ENCODE measurements at regions not wholly inside any gene's neighbourhood (a gene's known extent, or its start where the extent isn't known, plus 50 kb on each side); places are given as distances from the start of the nearest gene placed in this dataset.
A peak's percentile ranks its signal among the peaks of the same experiment; 100 is the strongest.

DNA sequence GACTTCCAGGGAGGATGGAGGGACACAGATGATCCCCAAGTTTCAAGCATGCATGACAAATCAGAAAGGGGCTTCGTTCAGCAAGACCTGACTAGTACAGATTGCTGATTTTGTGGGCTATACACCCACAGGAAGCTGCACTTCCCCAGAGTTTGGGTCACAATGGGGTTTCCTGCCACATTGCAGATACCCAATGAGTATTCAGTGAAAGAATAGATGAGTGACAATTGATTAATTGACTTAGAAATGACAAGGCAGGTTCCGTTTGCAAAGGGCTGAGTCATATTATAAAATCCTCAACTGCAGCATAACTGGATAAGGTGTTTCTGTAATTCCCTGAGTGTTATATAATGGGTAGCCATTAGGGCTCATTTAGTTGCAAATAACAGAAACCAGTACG is 146.6 kb upstream of the TBL1X start:
- DNase-seq: peak; percentile 20 to 21

DNA sequence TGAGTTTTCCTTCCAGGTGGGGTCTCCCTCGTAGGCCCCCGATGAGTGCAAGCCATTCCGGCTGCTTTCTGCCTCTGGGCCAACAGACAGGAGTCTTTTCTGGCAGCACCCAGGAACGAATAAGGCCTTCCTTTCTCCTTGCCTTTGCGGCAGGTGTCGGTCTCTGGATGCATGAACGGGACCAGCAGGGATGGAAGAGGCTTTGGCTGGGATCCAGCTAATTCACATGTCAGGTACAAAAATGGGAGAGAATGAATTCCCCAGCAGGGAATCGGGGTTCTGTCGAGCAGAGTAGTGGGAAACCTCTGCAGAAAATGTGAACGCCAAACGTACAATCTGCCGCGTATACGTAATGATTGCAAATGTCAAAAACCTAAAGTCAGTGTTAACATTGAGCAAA is 146.1 kb upstream of the TBL1X start:
- no peak for DNase-seq

DNA sequence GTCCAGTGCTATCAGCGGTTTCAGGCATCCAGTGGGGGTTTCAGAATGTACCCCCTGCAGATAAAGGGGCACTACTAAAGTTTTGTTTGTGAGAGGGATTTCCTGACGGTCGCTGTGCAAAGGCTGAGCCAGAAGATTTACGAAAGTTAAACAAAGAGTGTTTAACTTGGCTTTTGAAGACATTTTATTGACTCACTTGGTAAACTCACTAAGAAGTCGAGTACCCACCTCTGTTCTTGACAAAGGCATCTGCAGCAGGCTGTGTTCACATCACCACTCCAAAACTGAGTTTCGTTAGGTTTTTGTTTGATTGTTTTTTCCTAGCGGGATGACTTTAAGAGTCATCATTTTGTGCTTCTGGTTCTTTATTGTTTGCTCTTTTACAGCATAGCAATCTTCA is 143.9 kb upstream of the TBL1X start:
- no peak for DNase-seq

DNA sequence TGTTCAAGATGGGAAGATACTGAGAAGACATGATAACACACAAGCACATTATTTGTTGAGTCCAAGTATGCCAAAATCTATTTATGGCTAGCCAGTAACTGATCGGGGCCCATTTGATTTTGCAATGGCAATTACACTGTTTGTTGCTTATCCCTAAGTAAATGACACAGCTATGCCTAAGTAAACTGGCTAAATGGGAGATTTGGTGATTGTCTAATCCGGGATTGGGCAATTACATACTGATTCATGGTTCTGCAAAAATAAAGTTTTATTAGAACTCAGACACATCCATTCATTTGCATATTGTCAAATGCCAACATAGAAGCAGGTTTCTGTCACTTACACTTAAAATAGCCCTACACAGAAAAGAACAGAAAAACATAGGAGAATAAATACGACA is 140.2 kb upstream of the TBL1X start:
- no peak for DNase-seq

DNA sequence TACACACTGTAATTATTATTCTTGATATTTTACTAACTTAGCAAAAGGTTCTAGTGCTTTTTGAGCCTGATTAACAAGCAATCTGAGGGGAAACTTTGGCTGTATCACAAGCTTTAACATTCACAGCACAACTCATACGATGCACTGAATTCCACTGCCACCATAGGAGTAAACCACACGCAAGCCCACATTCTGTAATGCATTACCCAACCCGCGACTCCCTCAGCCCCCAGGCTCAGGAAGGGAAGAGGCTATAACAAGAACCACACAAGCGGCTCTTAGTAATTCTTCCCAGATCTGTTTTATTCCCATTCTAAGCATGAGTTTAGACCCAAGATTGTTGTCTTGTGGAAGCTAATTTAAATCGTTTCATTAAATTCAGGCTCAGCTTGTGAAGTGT is 138.5 kb upstream of the TBL1X start:
- no peak for DNase-seq

DNA sequence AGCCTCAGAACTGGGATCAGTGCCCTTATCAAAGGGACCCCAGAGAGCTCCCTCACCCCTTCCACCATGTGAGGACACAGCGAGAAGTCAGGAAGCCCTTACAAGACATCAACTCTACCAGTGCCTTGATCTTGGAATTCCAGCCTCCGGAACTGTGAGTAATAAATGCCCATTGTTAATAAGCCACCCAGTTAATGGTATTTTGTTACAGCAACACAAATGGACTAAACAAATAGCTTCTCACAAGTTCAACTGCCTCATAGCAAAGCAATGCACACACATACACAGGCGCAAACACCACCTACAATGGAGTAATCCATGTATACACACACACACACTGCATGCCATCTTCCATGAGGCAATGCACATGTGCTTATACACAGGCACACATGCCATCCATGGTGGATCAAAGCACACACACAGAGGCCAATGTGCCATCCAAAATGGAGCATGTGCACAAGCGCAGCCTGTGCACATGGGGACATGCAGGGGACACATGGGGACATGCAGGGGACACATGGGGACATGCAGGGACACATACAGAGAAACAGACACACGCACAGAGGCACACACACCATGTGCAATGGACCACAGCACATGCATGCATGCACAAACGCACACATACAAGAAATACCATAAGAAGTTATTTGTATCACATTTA is 137.6 kb upstream of the TBL1X start:
- DNase-seq: no peak

DNA sequence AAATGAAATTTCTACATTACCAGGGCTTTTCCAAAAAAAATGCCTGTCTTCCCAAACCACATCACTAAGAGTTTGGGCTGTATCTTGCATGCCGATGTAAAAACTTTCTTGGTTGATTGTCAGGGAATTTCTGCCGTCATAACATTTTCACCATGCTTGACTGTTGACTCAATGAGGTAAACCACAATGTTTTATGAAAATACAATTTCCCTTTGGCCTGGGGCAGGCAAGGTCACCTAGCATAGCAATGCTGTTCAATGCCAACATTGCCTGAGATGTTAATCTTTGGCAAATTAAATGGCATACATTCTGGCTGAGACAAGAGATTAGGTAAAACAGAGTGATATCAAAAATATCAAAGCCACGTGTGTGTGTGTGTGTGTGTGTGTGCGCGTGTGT is 137.1 kb upstream of the TBL1X start:
- no peak for DNase-seq

DNA sequence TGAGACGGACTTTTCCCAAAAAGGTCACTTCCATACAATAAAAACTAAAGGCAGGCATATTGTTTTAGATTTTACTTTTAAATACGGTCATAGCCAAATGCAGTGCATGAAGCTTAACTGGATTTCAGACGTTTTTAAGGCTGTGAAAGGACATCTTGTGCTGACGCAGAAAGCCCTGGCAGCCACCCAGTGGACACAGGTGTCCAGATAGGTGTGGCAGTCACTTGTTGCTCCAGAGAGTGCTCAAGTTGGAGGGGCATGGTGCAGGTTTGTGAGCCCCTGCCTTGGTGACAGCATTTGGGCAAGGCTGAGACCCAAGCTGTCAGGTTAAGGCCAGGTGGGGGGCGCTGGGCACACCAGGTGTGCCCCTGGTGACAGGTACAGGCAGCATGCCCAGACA is 135.8 kb upstream of the TBL1X start:
- DNase-seq: no peak

DNA sequence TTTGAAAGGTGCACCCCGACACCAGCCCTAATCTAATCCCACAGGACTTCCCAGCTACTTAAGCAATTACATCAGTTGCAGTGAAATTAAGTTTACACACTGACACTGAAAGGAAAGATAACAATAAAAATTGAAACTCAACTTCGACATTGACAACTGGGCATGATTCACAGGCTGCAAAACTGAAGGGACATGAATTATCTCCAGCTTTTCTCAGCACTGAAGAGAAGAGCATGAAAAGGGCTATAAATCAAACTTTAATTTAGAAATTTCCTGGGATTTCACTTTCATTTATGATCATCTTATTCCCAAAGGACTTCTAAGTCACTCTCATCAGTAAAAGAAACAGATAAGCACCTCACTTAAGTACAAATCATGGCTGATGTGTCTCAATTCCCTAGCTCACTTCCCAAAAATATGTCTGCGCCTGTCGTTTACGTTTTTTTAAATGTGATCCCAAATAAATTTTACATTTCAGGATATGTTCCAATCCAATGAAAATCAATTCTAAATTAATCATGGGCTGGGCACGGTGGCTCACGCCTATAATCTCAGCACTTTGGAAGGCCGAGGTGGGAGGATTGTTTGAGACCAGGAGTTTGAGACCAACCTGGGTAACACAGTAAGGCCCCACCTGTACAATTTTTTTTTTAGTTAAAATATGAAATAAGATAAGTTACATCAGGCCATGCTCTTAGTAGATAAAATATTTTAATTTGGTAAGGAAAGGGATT is 134.4 kb upstream of the TBL1X start:
- DNase-seq: no peak

DNA sequence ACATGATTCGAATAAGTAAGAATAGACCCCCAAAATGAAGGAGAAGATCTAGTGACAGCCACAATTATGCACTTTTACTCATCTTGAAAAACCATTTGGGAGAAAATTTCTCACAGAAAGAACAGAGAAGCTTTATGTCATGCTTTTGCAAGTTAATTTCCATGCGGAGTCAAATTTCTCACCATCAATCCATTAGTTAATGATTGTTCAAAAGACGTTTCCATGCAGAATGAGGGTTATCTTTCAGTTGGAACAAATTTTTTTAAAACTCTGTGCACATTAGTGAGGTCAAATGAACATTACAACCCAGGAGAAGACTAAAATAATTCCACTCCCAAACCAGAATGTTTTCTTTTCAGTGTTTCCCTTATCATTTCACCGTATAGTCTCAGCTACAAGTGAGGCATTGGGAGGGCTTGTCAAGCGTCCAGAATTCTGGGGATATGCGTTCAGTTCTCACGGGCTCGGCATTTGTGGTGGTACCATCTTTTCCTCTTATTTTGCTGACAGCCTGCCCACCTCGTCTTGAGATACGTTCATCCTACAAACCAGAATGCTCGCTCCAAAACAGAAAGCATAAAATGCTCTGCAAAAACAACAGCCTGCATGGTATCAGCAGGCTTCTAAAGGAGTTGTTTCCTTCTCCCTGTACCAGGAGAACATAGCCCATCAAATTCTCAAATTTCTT is 130.8 kb upstream of the TBL1X start:
- DNase-seq: no peak

DNA sequence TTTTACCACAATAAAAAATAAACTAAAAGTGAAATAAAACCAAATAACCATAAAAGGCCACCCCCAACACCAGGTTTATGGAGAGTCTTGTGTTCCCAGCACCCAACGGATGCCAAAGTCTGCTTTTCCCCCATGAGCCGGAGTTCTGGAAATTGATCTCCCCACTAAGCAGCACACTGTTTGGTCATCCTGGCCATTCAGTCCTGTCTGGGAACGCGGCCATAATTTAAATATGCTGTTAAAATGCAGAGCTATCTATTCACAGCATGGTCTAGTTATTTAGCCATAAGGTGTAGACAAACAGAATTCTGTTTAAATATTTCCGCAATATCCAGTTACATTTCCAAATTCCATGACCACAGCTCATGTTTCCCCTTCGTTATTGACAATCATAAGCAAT is 129.6 kb upstream of the TBL1X start:
- DNase-seq: no peak

DNA sequence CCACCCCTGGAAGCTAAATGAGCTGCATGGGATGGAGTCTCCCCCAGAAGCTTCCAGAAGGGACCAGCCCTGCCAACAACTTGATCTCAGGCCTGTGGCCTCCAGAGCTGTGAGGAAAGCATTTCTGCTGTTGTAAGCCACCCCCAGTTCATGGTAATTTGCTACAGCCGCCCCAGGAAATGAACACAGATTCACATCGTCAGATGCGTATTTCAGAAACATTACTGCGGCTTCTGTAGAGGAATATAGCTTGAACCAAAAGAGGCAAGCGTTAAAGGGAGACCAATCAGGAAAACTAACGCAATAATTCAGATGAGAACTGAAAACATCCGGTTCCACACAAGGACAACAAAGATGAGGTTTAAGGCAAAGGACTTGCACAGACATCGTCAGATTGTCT is 128.4 kb upstream of the TBL1X start:
- DNase-seq: no peak

DNA sequence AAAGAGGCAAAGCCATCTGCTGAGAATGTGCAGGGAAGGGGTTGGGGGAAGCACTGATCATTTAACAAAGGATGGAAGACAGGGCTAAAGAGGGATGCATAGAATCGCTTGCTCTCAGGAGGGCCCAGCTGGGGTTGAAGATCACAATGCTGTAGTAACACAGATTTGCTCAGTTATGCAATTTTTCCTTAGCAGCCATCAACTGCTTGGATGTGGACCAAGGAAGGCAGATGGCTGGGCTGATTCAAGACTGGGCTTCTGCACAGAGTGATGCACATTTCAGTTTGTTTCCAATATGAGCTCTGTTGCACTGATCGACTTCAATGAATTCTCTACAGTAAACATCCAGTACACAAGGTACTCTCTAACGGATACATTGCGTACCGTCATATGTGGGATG is 127.8 kb upstream of the TBL1X start:
- no peak for DNase-seq

DNA sequence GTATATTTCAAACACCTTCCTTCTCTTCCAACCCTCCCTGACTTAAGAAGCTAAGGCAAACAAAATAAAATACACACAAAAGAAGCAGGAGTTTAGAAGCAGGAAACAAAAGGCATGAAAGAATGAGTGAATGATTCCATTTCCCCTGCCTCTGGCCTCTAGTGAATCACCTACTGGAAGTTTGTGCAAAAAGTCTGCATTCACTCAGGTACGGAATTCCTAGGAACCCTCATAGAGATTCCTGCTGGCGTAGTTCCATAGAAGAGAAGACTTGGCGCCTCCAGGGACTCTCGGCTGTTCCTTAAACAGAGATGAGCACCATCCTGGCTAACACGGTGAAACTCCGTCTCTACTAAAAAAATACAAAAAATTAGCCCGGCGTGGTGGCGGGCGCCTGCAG is 125.9 kb upstream of the TBL1X start:
- no peak for DNase-seq

DNA sequence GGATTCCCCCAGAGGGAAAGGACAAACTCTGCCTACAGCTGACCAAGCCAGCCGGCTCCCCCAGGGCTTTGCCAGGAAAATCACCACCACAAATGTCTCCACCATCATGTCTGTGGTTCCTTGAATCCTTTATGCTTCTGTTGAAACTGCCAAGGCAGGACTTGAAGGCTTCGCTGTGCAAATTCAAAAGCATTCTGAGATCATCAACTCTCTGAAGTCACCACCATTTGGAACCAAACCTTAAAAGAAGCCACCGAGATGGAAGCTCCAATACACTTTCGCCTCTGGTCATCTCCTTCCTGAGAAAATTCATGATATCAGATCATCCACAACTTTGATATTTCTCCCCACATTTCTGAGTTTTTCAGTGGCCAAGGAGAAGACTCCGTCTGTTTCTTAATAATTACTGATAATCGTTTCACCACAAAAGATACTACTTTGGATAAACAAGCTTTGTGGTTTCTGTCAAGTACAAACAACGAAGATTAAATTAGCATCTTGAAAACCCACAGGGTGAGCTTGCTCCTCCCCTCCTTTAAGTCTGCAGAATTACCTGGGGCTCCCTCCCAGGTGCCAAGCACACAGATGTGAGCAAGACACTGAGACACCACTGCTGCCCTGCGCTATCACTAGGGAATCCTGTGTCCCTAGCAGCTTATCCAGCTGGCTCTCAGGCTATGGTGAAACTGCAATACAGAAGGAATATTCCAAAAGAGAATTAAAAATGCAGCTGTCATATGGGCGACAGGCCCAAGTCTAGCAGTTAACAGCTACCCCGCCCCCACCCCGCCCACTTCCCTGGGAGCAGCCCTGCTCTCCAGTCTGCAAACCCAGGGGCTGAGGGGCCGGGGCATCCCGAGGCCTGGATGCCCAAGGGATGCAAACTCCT is 125.0 kb upstream of the TBL1X start:
- DNase-seq: peak; percentile 21 to 48

DNA sequence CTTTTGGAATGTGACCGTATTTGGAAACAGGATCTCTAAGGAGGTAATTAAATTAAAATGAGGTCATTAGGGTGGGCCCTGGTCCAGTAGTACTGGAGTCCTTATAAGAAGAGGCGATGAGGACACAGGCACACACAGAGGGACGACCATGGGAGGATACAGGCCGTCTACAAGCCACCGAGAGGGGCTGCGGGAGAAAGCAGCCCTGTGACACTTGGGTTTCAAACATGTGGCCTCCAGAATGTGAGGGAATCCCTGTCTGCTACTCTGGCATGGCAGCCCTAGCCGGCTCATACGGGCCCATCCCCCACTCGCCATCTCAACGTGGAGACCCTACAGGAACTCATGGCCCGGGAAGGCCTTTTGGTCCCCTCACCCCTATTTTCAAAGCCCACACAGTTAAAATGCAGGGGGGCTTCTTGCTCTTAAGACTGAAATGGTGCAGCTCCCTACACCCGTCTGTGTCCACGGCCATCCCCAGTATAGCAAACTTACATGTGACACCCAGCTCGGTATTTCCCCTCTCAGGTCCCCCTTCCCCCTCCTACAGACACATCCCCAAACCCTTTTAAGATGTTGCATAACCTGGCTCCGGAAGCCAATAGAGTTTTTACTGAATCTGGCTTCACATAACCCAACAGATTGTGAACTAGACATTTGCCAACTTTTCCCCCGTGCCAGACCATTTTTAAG is 124.1 kb upstream of the TBL1X start:
- peak; percentile 74 to 78 for DNase-seq

DNA sequence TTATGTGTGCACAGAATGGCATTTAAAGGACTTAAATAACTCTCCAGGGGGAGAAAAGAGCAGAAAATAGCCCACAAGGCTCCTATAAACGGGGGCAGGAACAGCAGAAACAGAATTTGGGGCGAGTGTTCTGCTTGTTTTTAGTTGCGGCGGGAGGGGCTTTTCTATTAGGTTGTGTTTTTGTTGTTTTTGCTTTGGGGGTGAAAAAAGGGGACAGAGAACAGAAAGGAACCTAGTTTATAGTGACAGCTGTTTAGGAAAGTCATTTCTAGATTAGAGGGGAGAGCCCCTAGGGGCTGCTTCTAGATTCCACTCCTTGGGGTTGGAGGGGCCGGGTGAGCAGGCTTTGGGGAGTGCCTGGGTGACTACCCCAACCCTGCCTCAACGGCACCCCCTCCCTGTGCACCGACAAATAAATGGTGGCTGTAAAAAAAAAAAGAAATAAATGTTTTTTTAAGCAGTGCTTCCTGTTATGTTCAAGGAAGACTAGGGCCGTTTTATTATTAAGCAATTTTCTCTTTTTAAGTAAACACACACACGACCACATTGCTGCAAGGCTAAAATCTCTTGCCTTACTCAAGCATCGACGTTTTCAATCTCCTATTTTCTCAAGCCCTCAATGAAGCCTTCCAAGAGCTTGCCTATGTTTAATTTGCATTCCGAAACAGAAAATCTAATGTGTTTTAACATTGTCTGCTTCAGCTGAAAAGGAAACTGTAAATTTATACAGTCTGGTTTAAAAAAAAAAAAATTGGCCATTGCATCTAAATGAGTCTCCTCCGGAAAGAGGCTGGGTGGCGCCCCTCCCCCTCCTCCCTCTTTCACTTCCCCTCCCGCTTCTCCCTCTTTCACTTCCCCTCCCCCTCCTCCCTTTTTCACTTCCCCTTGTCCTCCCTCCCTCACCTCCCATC is 123.3 kb upstream of the TBL1X start:
- peak; percentile 64 to 85 for DNase-seq

DNA sequence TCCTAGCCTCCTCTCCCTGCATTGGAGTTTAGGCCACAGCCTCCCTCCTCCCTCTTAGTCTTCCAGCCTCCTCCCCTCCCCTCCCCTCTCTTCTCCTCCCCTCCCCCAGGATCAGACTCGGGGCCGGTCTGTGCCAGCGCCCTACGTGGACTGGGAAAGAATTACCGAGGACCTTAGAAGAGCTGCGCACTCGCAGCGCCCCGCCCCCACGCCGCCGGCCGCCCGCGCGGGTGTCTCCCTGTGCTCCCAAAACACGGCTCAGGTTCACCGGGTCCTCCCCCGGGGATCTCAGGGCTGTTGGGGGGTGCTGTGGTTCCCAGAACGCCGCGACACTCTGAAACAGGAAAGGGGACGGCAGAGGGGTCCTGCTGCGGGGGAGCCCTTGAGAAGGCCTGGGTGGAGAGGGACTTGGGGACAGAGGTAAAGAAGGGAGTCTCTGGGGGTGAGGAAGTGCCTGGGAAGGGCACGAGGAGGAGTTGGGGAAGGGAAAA is 122.3 kb upstream of the TBL1X start:
- DNase-seq: peak; percentile 67 to 80

DNA sequence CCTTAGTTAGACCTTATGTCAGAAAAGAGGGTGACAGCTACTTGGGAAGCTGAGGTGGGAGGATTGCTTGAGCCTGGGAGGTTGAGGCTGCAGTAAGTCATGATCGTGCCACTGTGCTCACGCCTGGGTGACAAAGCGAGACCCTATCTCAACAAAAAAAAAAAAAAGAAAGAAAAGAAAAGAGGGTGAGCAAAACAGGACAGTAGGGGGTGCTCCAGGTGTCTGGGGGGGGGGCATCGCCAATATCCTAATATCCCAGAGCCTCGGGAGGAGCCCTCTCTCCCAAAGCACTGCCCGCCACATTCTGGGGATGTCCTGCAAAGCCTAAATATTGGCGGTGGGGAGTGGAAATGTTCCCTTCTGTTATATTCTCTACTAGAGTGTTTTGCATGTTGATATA is 120.9 kb upstream of the TBL1X start:
- no peak for DNase-seq

DNA sequence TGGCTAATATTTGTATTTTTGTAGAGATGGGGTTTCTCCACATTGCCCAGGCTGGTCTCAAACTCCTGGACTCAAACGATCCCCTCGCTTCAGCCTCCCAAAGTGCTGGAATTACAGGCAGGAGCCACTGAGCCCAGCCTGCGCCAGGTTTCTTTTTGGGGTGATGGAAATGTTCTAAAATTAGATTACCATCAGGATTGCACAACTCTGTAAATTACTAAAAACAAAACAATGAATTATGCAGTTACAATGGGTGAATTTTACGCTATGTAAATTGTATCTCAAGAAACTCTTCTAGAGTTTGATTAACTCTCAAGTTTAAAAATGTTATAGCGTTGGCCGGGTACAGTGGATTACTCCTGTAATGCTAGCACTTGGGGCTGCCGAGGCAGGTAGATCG is 118.9 kb upstream of the TBL1X start:
- DNase-seq: no peak

Measured in CD4-positive, alpha-beta T cell treated with Interleukin-1 beta for 1 hour (primary cell).